PC-3 (cell line): ENCODE measurements at regions not wholly inside any gene's neighbourhood (a gene's known extent, or its start where the extent isn't known, plus 50 kb on each side); places are given as distances from the start of the nearest gene placed in this dataset.

Source experiments
- ATAC-seq: fragments of 200-7000 bp; cut with Tn5 transposase; 2 replicates; pipeline ENCODE4 v1.9.1; 2020; ENCODE audit warnings: mild to moderate bottlenecking, moderate library complexity
- BruUV-seq: library from RNA; stranded (reverse); fragments of 400-500 nt; replicated peaks from 2 replicates; lab custom pipeline; 2021; lab: Mats Ljungman, UMichigan
- CTCF ChIA-PET: fragments of 300-600 bp; sonication (Branson Sonifier 250); formaldehyde crosslinking; loops from one replicate; lab custom pipeline; 2022; ENCODE audit warnings: antibody characterized with exemption; lab: Charles Lee
- POLR2A ChIA-PET: fragments of 300-600 bp; sonication (Branson Sonifier 250); formaldehyde crosslinking; loops from one replicate; lab custom pipeline; 2022; ENCODE audit warnings: antibody characterized with exemption; ENCODE audit not compliant: unreplicated experiment; lab: Charles Lee
- DNase-seq: peaks from one replicate; pipeline ENCODE4 v3.0.0-alpha.2; 2015
- H2AFZ ChIP-seq: fragments of 300-600 bp; sonication (generic); 2 replicates; pipeline ENCODE4 v1.6.0; 2016; ENCODE audit warnings: antibody characterized with exemption, low read length
- H3F3A ChIP-seq: fragments of 300-600 bp; sonication (generic); one replicate; pipeline ENCODE4 v1.6.0; 2017; ENCODE audit warnings: antibody characterized with exemption, low read length, control low read depth, mild to moderate bottlenecking; ENCODE audit not compliant: unreplicated experiment
- H3K27ac ChIP-seq: fragments of 300-600 bp; sonication (generic); 2 replicates; pipeline ENCODE4 v1.5.1; 2016; ENCODE audit warnings: mild to moderate bottlenecking, low read length
- H3K27me3 ChIP-seq: fragments of 300-600 bp; sonication (generic); 2 replicates; pipeline ENCODE4 v1.6.1; 2016; ENCODE audit warnings: low read length, mixed read lengths
- H3K36me3 ChIP-seq: fragments of 300-600 bp; sonication (generic); 2 replicates; pipeline ENCODE4 v1.6.1; 2016; ENCODE audit warnings: low read depth, mixed run types, low read length, mixed read lengths
- H3K4me1 ChIP-seq: fragments of 300-600 bp; sonication (generic); 2 replicates; pipeline ENCODE4 v1.5.1; 2016; ENCODE audit warnings: low read length; ENCODE audit not compliant: insufficient read depth
- H3K4me2 ChIP-seq: fragments of 300-600 bp; sonication (generic); 2 replicates; pipeline ENCODE4 v1.6.0; 2016; ENCODE audit warnings: low read length
- H3K4me3 ChIP-seq: fragments of 300-600 bp; sonication (generic); 2 replicates; pipeline ENCODE4 v1.5.1; 2016; ENCODE audit warnings: mild to moderate bottlenecking, low read length, mixed read lengths
- H3K79me2 ChIP-seq: fragments of 300-600 bp; sonication (generic); 2 replicates; pipeline ENCODE4 v1.6.1; 2017; ENCODE audit warnings: low read length, mixed read lengths
- H3K9ac ChIP-seq: fragments of 300-600 bp; sonication (generic); 2 replicates; pipeline ENCODE4 v1.6.0; 2016; ENCODE audit warnings: mild to moderate bottlenecking, low read length
- H3K9me2 ChIP-seq: fragments of 300-600 bp; sonication (generic); replicated peaks from 2 replicates; pipeline ENCODE4 v1.6.1; 2016; ENCODE audit warnings: mixed run types, low read length, mixed read lengths
- H3K9me3 ChIP-seq: fragments of 300-600 bp; sonication (generic); 2 replicates; pipeline ENCODE4 v1.6.1; 2016; ENCODE audit warnings: low read length, mixed read lengths
- H4K20me1 ChIP-seq: fragments of 300-600 bp; sonication (generic); 2 replicates; pipeline ENCODE4 v1.6.1; 2016; ENCODE audit warnings: low read length, mixed read lengths
- CTCF ChIP-seq: fragments of 300-600 bp; sonication (generic); conservative IDR thresholded peaks from 2 replicates; pipeline ENCODE4 v1.5.1; 2017; ENCODE audit warnings: antibody characterized with exemption, low read depth, mild to moderate bottlenecking, low read length
- EZH2 ChIP-seq: fragments of 300-600 bp; sonication (generic); IDR thresholded peaks from one replicate; pipeline ENCODE4 v1.6.1; 2017; ENCODE audit warnings: antibody characterized with exemption, mild to moderate bottlenecking, low read length; ENCODE audit not compliant: unreplicated experiment
- EZH2phosphoT487 ChIP-seq: fragments of 300-600 bp; sonication (generic); IDR thresholded peaks from 2 replicates; pipeline ENCODE4 v1.6.1; 2018; ENCODE audit warnings: mild to moderate bottlenecking, antibody characterized with exemption, low read length, borderline replicate concordance
- intact Hi-C: fragments of 100-400 bp; cut with micrococcal nuclease; formaldehyde crosslinking; loops from 2 replicates; pipeline ENCODE4 v1.9.0; 2023

DNA sequence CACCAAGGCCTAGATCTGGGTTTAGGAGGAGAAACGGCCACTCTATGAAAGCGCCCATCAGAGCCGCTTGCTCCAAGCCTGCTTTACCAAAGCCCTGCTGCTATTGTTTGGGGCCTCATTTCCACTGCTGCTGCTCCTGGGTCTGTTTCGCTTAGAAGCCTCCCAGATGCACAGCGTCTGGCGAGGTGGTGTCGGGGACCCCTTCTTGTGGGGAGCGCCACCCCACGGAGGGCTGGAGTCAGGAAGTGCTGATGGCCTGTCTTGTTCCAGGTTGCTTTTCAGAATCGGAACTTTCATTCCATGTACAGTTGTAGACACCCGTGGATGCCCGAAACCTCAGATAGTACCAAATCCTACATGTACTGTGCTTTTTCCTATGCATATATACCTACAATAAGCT is 204.9 kb upstream of the TWIST2 start:
- Histone ChIP-seq H3K9me3 (no peaks in the 10 kb centered on the region), H3K27ac (no peak overlapping the region), H3K9ac (no peak overlapping the region), H3K9me2 (no peaks in the 10 kb centered on the region), H3K4me3 (no peak overlapping the region), H3K27me3 (no peaks in the 10 kb centered on the region), H4K20me1 (no peaks in the 10 kb centered on the region), H3K36me3 (no peaks in the 10 kb centered on the region), H2AFZ (no peak overlapping the region), H3F3A (no peaks in the 10 kb centered on the region), H3K79me2 (no peaks in the 10 kb centered on the region), H3K4me2 (no peak overlapping the region), H3K4me1 (peaks cover 27% of the 10 kb centered on the region)
- ATAC-seq (no peak), DNase-seq (no peak)
- TF ChIP-seq EZH2phosphoT487, result no peak
- no peak for TF ChIP-seq CTCF
- no peak for TF ChIP-seq EZH2
- intact Hi-C loops, result no loop called here
- BruUV-seq, result no TSS peak
- CTCF ChIA-PET, result no interaction called here
- POLR2A ChIA-PET, result no interaction called here

- BruUV-seq, result no TSS peak
- no peaks in the 10 kb centered on the region for H3K79me2 ChIP-seq
- no peaks in the 10 kb centered on the region for H3F3A ChIP-seq
- peak overlapping the region; percentile 71 for H3K4me2 ChIP-seq
- no peaks in the 10 kb centered on the region for H4K20me1 ChIP-seq
- H3K9ac ChIP-seq, result peak overlapping the region; percentile 61; the same call in 1 of the 2 replicates
- H3K27ac ChIP-seq, result peak overlapping the region; percentile 95
- H3K36me3 ChIP-seq, result no peaks in the 10 kb centered on the region
- no peak for DNase-seq
- ChIA-PET POLR2A (interaction anchor here (0.7 kb wide), 1 partner anchor 87 kb away, joined by 5 read pairs; no protein-coding TSS in a partner anchor), CTCF (no interaction called here)
- H3K9me2 ChIP-seq, result no peaks in the 10 kb centered on the region
- ATAC-seq, result no peak
- 0 out of 2 replicates have a peak overlapping the region, but pooled peaks have one; percentile 18 for H2AFZ ChIP-seq
- no peaks in the 10 kb centered on the region for H3K9me3 ChIP-seq
- TF ChIP-seq EZH2, result no peak
- no peak for TF ChIP-seq EZH2phosphoT487
- intact Hi-C loops, result no loop called here
- peaks cover 27% of the 10 kb centered on the region for H3K4me1 ChIP-seq
- H3K4me3 ChIP-seq, result no peak overlapping the region
- no peaks in the 10 kb centered on the region for H3K27me3 ChIP-seq
Measured at GRCh38 chr2:238643400-238643907, 204.4 kb upstream of the TWIST2 start.

DNA sequence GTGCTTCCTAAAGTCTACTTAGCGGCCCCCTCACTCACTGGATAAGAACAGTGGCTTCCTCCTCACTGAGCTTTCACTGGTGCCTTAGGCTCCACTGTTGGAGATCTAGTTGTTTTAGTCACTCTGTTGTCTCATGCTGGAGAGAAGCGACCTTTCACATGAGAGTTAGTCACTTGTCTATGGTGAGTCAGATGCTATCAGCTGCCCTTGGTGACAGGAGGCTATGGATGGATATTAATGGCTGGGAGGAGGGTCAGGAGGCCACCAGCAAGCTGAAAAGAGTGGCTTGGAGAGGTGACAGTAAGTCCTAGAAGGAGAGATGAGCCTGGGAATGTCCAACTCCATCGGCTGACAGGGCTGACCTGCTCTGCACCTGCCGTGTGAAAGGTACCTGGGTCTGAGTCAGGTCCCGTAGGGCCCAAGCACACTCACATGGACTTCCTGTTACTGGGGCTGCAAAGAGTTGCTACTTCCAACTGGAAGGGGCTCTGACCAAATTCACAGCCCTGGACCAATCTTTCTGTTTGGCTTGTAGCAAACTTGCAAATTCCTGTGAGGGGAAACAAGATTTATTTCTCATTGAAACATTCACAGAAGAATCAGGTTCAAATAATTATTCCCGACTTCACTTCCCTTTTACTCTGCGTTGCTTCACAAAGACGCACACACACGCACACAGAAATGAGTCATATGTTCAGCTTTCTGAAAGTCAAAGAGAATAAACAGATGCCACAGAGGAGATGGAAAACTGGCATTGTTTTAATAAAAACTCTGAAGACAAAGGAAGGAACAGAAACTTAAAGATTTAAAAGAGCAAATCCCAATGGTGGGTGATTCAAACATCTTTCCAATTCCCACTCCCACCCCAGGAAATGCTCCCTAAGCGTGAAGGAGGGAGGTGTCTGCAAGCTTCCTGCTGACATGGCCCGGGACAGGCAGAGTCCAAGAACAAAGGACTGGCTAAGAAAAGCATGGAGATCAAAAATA is 203.5 kb upstream of the TWIST2 start:
- Histone ChIP-seq H3K27me3 (no peaks in the 10 kb centered on the region), H3K4me2 (peak overlapping the region; percentile 71), H3F3A (no peaks in the 10 kb centered on the region), H3K9me2 (no peaks in the 10 kb centered on the region), H3K9me3 (no peaks in the 10 kb centered on the region), H3K4me1 (peaks cover 32% of the 10 kb centered on the region), H2AFZ (peak overlapping the region; percentile 55; the same call in 1 of the 2 replicates), H4K20me1 (no peaks in the 10 kb centered on the region), H3K4me3 (peak overlapping the region; percentile 11; the same call in 1 of the 2 replicates), H3K9ac (peak overlapping the region; percentile 61), H3K79me2 (no peaks in the 10 kb centered on the region), H3K36me3 (no peaks in the 10 kb centered on the region), H3K27ac (peak overlapping the region; percentile 95)
- ATAC-seq (peak; percentile 91), DNase-seq (peak; percentile 77)
- POLR2A ChIA-PET, result interaction anchor here (0.7 kb wide), 1 partner anchor 88 kb away, joined by 5 read pairs; no protein-coding TSS in a partner anchor
- BruUV-seq, result no TSS peak
- CTCF ChIA-PET, result interaction anchor here (0.6 kb wide), 1 partner anchor 136 kb away, joined by 3 read pairs; no protein-coding TSS in a partner anchor
- TF ChIP-seq CTCF, result no peak
- intact Hi-C loops, result loop anchor here (5.0 kb wide), 1 partner anchor 38 kb away; no protein-coding TSS in a partner anchor
